ENCODE measurements at regions not wholly inside any gene's neighbourhood (a gene's known extent, or its start where the extent isn't known, plus 50 kb on each side); places are given as distances from the start of the nearest gene placed in this dataset.

GRCh38 chr3:197417911-197418618 is 119.7 kb upstream of the DLG1 start:
- Histone ChIP-seq H3K9me3 (ENCODE audit: insufficient read depth in 2 of 2, low read depth in 1 of 2, low read length in 1 of 2) (no peaks in the 10 kb centered on the region), H2BK12ac (ENCODE audit: low read depth, low read length) (peak overlapping the region; percentile 12; the same call in 1 of the 2 replicates), H3K18ac (ENCODE audit: extremely low read depth, low read length) (no peak overlapping the region), H2BK120ac (replicated peaks; ENCODE audit: low read depth, low read length) (no peak overlapping the region), H3K79me1 (ENCODE audit: low read depth, low read length) (no peaks in the 10 kb centered on the region), H2AK5ac (ENCODE audit: low read depth, low read length) (peak overlapping the region; percentile 5; the same call in 1 of the 2 replicates), H2BK15ac (ENCODE audit: low read length) (no peak overlapping the region), H4K20me1 (replicated peaks in 1 of 2; ENCODE audit: control insufficient read depth in 1 of 2, insufficient read depth in 2 of 2, low read length in 2 of 2) (no peaks in the 10 kb centered on the region), H3K79me2 (ENCODE audit: control insufficient read depth in 1 of 2, insufficient read depth in 2 of 2, low read length in 2 of 2) (no peaks in the 10 kb centered on the region), H3K4me1 (replicated peaks in 1 of 4; ENCODE audit: control insufficient read depth in 3 of 4, insufficient read depth in 4 of 4, low read length in 3 of 4) (peaks cover 0 to 6% (median 3%) of the 10 kb centered on the region in 4 experiments; a peak in 5 of 7 replicates), H3K4me2 (ENCODE audit: insufficient read depth in 1 of 2, low read depth in 2 of 2, low read length in 2 of 2) (0 out of 4 replicates have a peak overlapping the region, but pooled peaks have one; percentile 4 to 9), H4K5ac (ENCODE audit: insufficient read length, low read depth, low read length) (no peak overlapping the region), H3K36me3 (ENCODE audit: control insufficient read depth in 2 of 4, insufficient read depth in 4 of 4, low read length in 3 of 4) (no peaks in the 10 kb centered on the region), H3K4ac (replicated peaks; ENCODE audit: insufficient read length, low read depth, low read length) (no peak overlapping the region), H2BK20ac (ENCODE audit: low read length) (no peak overlapping the region), H3K56ac (replicated peaks; ENCODE audit: insufficient read length, low read depth, low read length) (no peak overlapping the region), H3K14ac (ENCODE audit: insufficient read length) (no peak overlapping the region), H3K27me3 (replicated peaks in 1 of 4; ENCODE audit: control insufficient read depth in 3 of 4, extremely low read depth in 1 of 4, insufficient read depth in 3 of 4, low read length in 3 of 4) (no peaks in the 10 kb centered on the region), H4K8ac (ENCODE audit: extremely low read depth, insufficient read depth, low read length) (no peak overlapping the region), H3K23me2 (ENCODE audit: low read depth, low read length) (no peaks in the 10 kb centered on the region), H2AFZ (ENCODE audit: low read length) (peak overlapping the region; percentile 91), H4K91ac (replicated peaks; ENCODE audit: insufficient read length, low read length) (no peak overlapping the region), H3K4me3 (ENCODE audit: extremely low read depth in 1 of 4, insufficient read depth in 2 of 4, low read depth in 3 of 4, low read length in 4 of 4) (no peak overlapping the region), H3K27ac (ENCODE audit: low read depth, low read length) (no peak overlapping the region), H3K23ac (ENCODE audit: insufficient read length) (no peak overlapping the region), H3K9ac (replicated peaks in 1 of 4; ENCODE audit: extremely low read depth in 1 of 4, low read depth in 3 of 4, low read length in 3 of 4) (no peak overlapping the region), H2BK5ac (ENCODE audit: low read depth, low read length) (no peak overlapping the region)
- peak in 1 of 2 experiments; percentile 9 for DNase-seq (ENCODE audit: low read depth in 1 of 2, low spot score in 2 of 2)
- WGBS, 2 experiments (ENCODE audit: extremely low coverage in 1 of 2, insufficient coverage in 1 of 2, insufficient read length in 1 of 2, insufficient replicate concordance in 2 of 2, low coverage in 1 of 2, low lambda C conversion rate in 2 of 2, missing lambda C conversion rate in 1 of 2) = 72% methylated on average over 11 of the region's 11 CpGs; no CpG with 5 or more reads in 1 of the 2 experiments
- peak; percentile 7 for FAIRE-seq
- ChIA-PET CTCF (ENCODE audit: partially characterized antibody) (interaction anchor here (1.0 to 1.6 kb wide), 7 partner anchors 9 to 194 kb away, joined by 3 to 5 read pairs (median 3); no protein-coding TSS in a partner anchor), POLR2A (ENCODE audit: partially characterized antibody) (interaction anchor here (1.3 kb wide), 1 partner anchor 13 kb away, joined by 3 read pairs; no protein-coding TSS in a partner anchor)
- no peak for TF ChIP-seq GABPA (IDR thresholded peaks at IDR 0.05; ENCODE audit: borderline replicate concordance, insufficient read depth, low read length)
- TF ChIP-seq SIN3A (conservative IDR thresholded peaks at IDR 0.05 in 1 of 2, IDR thresholded peaks at IDR 0.05 in 1 of 2; ENCODE audit: low read depth in 1 of 2, low read length in 2 of 2) = no peak
- no peak for TF ChIP-seq SAP30 (IDR thresholded peaks at IDR 0.05; ENCODE audit: insufficient read depth, insufficient replicate concordance, low read length)
- TF ChIP-seq RXRA (IDR thresholded peaks at IDR 0.05; ENCODE audit: insufficient read depth, low read depth, low read length) = no peak
- TF ChIP-seq POLR2AphosphoS5 (IDR thresholded peaks at IDR 0.05; ENCODE audit: low read depth, low read length) = no peak
- no peak for TF ChIP-seq KDM1A (IDR thresholded peaks at IDR 0.05; ENCODE audit: borderline replicate concordance, low read length)
- TF ChIP-seq BACH1 (IDR thresholded peaks at IDR 0.05; ENCODE audit: low read length) = no peak
- no peak for TF ChIP-seq MAFK (IDR thresholded peaks at IDR 0.05; ENCODE audit: low read depth, low read length)
- TF ChIP-seq KDM5A (IDR thresholded peaks at IDR 0.05; ENCODE audit: low read length) = no peak
- TF ChIP-seq KDM4A (IDR thresholded peaks at IDR 0.05; ENCODE audit: low read depth, low read length, severe bottlenecking) = no peak
- no peak for TF ChIP-seq TAF7 (optimal IDR thresholded peaks at IDR 0.05; ENCODE audit: borderline replicate concordance, low read depth, low read length)
- no peak for TF ChIP-seq SRF (IDR thresholded peaks at IDR 0.05; ENCODE audit: low read depth, low read length)
- TF ChIP-seq TAF1 (IDR thresholded peaks at IDR 0.05; ENCODE audit: low read depth, low read length) = no peak

All from H1 (cell line).